GM19467 (cell line): ENCODE measurements at regions not wholly inside any gene's neighbourhood (a gene's known extent, or its start where the extent isn't known, plus 50 kb on each side); places are given as distances from the start of the nearest gene placed in this dataset.

ENCODE experiments used
- ATAC-seq: cut with Tn5 transposase; IDR thresholded peaks from one replicate; pipeline ENCODE4 v1.9.1; 2021; ENCODE audit warnings: mild to moderate bottlenecking, moderate library complexity; ENCODE audit not compliant: unreplicated experiment

GRCh38 chr10:61840403-61840802 is 61.1 kb upstream of the ARID5B start:
- no peak for ATAC-seq

- no peak for ATAC-seq
These were observed 60.1 kb upstream of the ARID5B start for GRCh38 chr10:61841338-61841875.

- ATAC-seq, result no peak
These were observed 58.6 kb upstream of the ARID5B start for GRCh38 chr10:61842755-61843497.

- ATAC-seq, result no peak
These were observed 57.2 kb upstream of the ARID5B start for GRCh38 chr10:61844116-61844822.

GRCh38 chr10:61845196-61845949 is 56.1 kb upstream of the ARID5B start:
- no peak for ATAC-seq

- ATAC-seq, result no peak
These were observed 55.6 kb upstream of the ARID5B start for GRCh38 chr10:61845950-61846268.

GRCh38 chr10:61846370-61847031 is 55.0 kb upstream of the ARID5B start:
- ATAC-seq, result no peak

GRCh38 chr10:61847087-61847486 is 54.4 kb upstream of the ARID5B start:
- no peak for ATAC-seq

- ATAC-seq, result no peak
These were observed 53.9 kb upstream of the ARID5B start for GRCh38 chr10:61847640-61848039.

GRCh38 chr10:61850376-61850775 is 51.1 kb upstream of the ARID5B start:
- no peak for ATAC-seq
